Loucy (cell line): ENCODE measurements at regions not wholly inside any gene's neighbourhood (a gene's known extent, or its start where the extent isn't known, plus 50 kb on each side); places are given as distances from the start of the nearest gene placed in this dataset.

ENCODE experiments used
- H2AFZ ChIP-seq: fragments of 200-600 bp; sonication (generic); 2 replicates; pipeline ENCODE4 v1.6.0; 2016; ENCODE audit warnings: antibody characterized with exemption, mild to moderate bottlenecking, low read length, moderate library complexity
- H3F3A ChIP-seq: fragments of 200-600 bp; 2 replicates; pipeline ENCODE4 v1.6.0; 2016; ENCODE audit warnings: antibody characterized with exemption, low read depth, mild to moderate bottlenecking
- H3K27me3 ChIP-seq: fragments of 200-600 bp; sonication (generic); 2 replicates; pipeline ENCODE4 v1.6.1; 2014; ENCODE audit warnings: low read length, mild to moderate bottlenecking; ENCODE audit not compliant: insufficient read depth, poor library complexity, severe bottlenecking
- H3K36me3 ChIP-seq: fragments of 200-600 bp; sonication (generic); 2 replicates; pipeline ENCODE4 v1.6.1; 2016; ENCODE audit warnings: low read length; ENCODE audit not compliant: insufficient read depth
- H3K4me1 ChIP-seq: fragments of 200-600 bp; sonication (generic); 2 replicates; pipeline ENCODE4 v1.5.1; 2014; ENCODE audit warnings: low read length, mild to moderate bottlenecking; ENCODE audit not compliant: insufficient read depth, poor library complexity, severe bottlenecking
- H3K4me2 ChIP-seq: fragments of 200-600 bp; sonication (generic); 2 replicates; pipeline ENCODE4 v1.6.0; 2014; ENCODE audit warnings: antibody characterized with exemption, low read length, low read depth, mild to moderate bottlenecking; ENCODE audit not compliant: poor library complexity, severe bottlenecking
- H3K4me3 ChIP-seq: fragments of 200-600 bp; sonication (generic); 2 replicates; pipeline ENCODE4 v1.5.1; 2014; ENCODE audit warnings: low read length, mild to moderate bottlenecking, mixed read lengths; ENCODE audit not compliant: poor library complexity, severe bottlenecking
- H3K79me2 ChIP-seq: fragments of 200-600 bp; sonication (generic); 2 replicates; pipeline ENCODE4 v1.6.1; 2014; ENCODE audit warnings: low read length; ENCODE audit not compliant: insufficient read depth
- H3K9ac ChIP-seq: fragments of 200-600 bp; sonication (generic); 2 replicates; pipeline ENCODE4 v1.6.0; 2014; ENCODE audit warnings: mild to moderate bottlenecking, low read depth, low read length, moderate library complexity; ENCODE audit not compliant: poor library complexity, severe bottlenecking
- H3K9me2 ChIP-seq: fragments of 200-600 bp; sonication (generic); replicated peaks from 2 replicates; pipeline ENCODE4 v1.6.1; 2016; ENCODE audit warnings: low read depth, low read length, mixed read lengths
- H3K9me3 ChIP-seq: fragments of 200-600 bp; sonication (generic); 2 replicates; pipeline ENCODE4 v1.6.1; 2014; ENCODE audit warnings: mild to moderate bottlenecking, antibody characterized with exemption, low read length, low read depth; ENCODE audit not compliant: insufficient read depth
- H4K20me1 ChIP-seq: fragments of 200-600 bp; sonication (generic); 2 replicates; pipeline ENCODE4 v1.6.0; 2014; ENCODE audit warnings: antibody characterized with exemption, low read length, mild to moderate bottlenecking; ENCODE audit not compliant: insufficient read depth, poor library complexity, severe bottlenecking
- EZH2phosphoT487 ChIP-seq: fragments of 200-600 bp; IDR thresholded peaks from 2 replicates; pipeline ENCODE4 v1.6.1; 2018; ENCODE audit warnings: antibody characterized with exemption, mild to moderate bottlenecking, moderate library complexity, borderline replicate concordance
- TF ChIP-seq, protein P1 (sequence below): fragments of 200-600 bp; sonication (generic); conservative IDR thresholded peaks from 2 replicates; pipeline ENCODE4 v1.5.1; 2014; ENCODE audit warnings: mild to moderate bottlenecking, antibody characterized with exemption, low read length

DNA sequence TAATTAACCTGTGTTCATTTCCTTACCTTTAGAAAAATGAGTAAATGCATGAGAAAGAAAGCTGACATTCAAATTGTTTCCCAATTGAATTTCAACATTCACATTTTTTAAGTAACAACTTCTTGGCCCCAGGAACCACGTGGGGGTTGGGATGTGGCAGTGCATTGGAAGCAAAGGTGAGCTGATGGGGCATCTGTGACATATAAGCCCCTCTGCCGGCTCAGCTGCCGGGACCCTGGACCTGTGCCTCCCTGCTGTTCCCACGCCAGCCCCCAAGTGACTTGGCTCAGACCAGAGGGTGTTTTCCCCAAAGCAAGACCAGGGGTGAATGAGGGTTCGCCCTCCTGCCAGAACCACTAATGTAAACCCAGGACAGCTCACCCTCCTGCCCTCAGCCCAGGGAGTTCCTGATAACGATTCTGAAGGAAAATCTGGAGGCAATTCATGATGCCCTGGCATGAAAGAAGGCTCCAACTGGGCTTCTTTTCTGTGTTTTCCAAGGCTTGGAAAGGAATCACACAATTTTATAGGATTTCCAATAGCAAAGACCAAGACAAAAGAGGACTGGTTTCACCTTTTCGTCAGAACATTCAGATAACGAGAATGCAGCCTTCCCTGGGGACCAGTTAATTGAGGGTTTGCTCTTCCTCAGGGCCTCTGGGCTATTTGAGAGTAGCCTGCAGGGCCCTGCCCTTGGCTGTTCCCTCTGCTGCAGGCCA is 193.2 kb upstream of the TWIST2 start:
- TF ChIP-seq EZH2phosphoT487, result no peak
- TF ChIP-seq, protein P1, sequence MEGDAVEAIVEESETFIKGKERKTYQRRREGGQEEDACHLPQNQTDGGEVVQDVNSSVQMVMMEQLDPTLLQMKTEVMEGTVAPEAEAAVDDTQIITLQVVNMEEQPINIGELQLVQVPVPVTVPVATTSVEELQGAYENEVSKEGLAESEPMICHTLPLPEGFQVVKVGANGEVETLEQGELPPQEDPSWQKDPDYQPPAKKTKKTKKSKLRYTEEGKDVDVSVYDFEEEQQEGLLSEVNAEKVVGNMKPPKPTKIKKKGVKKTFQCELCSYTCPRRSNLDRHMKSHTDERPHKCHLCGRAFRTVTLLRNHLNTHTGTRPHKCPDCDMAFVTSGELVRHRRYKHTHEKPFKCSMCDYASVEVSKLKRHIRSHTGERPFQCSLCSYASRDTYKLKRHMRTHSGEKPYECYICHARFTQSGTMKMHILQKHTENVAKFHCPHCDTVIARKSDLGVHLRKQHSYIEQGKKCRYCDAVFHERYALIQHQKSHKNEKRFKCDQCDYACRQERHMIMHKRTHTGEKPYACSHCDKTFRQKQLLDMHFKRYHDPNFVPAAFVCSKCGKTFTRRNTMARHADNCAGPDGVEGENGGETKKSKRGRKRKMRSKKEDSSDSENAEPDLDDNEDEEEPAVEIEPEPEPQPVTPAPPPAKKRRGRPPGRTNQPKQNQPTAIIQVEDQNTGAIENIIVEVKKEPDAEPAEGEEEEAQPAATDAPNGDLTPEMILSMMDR, result no peak
- Histone ChIP-seq H3K9me3 (no peaks in the 10 kb centered on the region; the same call in 1 of the 2 replicates), H2AFZ (no peak overlapping the region), H3K9ac (no peak overlapping the region), H3K4me1 (no peaks in the 10 kb centered on the region), H3K4me2 (no peak overlapping the region), H4K20me1 (no peaks in the 10 kb centered on the region), H3F3A (no peaks in the 10 kb centered on the region), H3K36me3 (no peaks in the 10 kb centered on the region), H3K4me3 (no peak overlapping the region), H3K79me2 (no peaks in the 10 kb centered on the region), H3K27me3 (no peaks in the 10 kb centered on the region), H3K9me2 (no peaks in the 10 kb centered on the region)

DNA sequence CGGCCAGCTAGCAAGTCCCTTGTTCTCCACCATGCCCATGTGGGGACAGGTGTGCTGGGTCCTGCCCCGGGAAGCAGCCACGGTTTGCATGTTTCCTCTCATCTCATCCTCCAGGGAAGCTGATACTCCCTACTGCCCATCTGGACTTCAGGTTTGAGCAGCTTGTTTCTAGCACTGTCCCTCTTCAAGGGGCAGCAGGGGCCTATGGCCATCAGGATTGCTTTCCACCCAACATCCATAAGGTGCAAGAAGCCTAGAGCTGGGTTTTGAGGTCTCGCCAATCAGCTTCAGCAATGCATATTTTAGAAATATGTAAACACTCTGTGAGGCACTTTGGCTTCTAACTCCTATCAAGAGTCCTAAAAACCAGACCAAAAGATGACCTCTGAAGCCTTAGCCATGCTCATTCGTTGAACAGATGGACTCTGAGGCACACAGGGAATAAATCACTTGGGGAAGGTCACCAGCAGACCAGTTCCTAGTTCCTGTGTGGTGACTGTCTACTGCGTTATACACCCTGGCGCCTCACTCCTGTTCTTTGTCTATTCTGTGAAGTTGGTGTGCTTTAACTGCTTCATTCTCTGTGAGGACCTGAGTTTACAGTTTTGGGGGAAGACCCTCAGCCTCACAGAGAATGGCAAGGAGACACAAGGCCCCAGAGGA is 192.6 kb upstream of the TWIST2 start:
- Histone ChIP-seq H4K20me1 (no peaks in the 10 kb centered on the region), H3K79me2 (no peaks in the 10 kb centered on the region), H3K36me3 (no peaks in the 10 kb centered on the region), H3K4me2 (no peak overlapping the region), H3K27me3 (no peaks in the 10 kb centered on the region), H3F3A (no peaks in the 10 kb centered on the region), H3K4me1 (no peaks in the 10 kb centered on the region), H2AFZ (no peak overlapping the region), H3K4me3 (no peak overlapping the region), H3K9me2 (no peaks in the 10 kb centered on the region), H3K9me3 (no peaks in the 10 kb centered on the region; the same call in 1 of the 2 replicates), H3K9ac (no peak overlapping the region)
- no peak for TF ChIP-seq EZH2phosphoT487
- TF ChIP-seq, protein P1, result no peak

DNA sequence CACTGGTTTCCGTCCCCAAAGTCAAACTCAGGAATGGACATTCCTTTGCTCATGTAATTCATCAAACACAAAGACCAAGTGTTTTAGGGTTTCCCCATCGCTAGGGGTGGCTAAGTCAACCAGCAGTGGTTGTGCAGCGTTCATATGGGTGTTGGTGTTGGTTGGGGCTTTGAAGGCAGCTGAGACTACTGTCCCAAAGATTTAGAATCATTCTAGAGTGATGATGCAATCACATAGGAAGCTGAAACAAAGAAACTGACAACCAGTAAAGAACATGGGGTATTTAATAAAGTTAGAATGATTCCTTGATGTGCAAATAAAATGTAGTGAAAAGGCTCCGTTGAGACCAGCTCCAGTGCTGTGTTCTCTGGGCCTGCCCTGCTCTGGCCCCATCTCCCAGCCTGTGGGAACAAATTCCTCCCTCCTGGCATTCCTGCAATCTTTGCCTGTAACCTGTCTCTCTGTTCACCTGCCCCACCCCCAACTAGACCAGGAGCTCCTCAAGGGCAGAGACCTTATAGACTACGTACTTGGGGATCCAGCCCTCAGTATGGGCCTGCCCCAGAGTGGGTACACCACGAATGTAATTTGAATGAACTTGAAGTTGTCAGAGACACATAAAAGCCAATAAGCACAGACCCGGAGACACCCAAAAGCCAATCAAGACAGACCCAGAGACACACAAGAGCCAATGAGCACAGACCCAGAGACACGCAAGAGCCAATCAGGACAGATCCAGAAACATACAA is 191.7 kb upstream of the TWIST2 start:
- TF ChIP-seq EZH2phosphoT487, result no peak
- TF ChIP-seq, protein P1, result no peak
- Histone ChIP-seq H3K4me2 (no peak overlapping the region), H3K27me3 (no peaks in the 10 kb centered on the region)

More for the DNA sequence above, 191.7 kb upstream of the TWIST2 start:
- no peak overlapping the region for H3K4me3 ChIP-seq
- no peaks in the 10 kb centered on the region for H4K20me1 ChIP-seq
- no peaks in the 10 kb centered on the region for H3K79me2 ChIP-seq
- no peaks in the 10 kb centered on the region for H3K36me3 ChIP-seq
- no peak overlapping the region for H3K9ac ChIP-seq
- no peak overlapping the region for H2AFZ ChIP-seq
- no peaks in the 10 kb centered on the region for H3K4me1 ChIP-seq
- H3K9me2 ChIP-seq, result no peaks in the 10 kb centered on the region
- no peaks in the 10 kb centered on the region for H3F3A ChIP-seq
- H3K9me3 ChIP-seq, result no peaks in the 10 kb centered on the region; the same call in 1 of the 2 replicates
